Natural killer cell treated with Interleukin-12 subunit alpha and Interleukin-12 subunit beta and Interleukin-15 and Interleukin-18, amount 100 ng/mL, for 72 hours (primary cell): ENCODE measurements at regions not wholly inside any gene's neighbourhood (a gene's known extent, or its start where the extent isn't known, plus 50 kb on each side); places are given as distances from the start of the nearest gene placed in this dataset.

Experiments
- ATAC-seq, 2 donors: fragments of 150-1000 bp; cut with Tn5 transposase in 1 of 2; sonication (Bioruptor Pico), chemical (Tn5 transposase) in 1 of 2; 2 replicates each; pipeline ENCODE4 v1.10.0; 2021
- DNase-seq: peaks from one replicate; pipeline ENCODE4 v3.0.0; 2022; ENCODE audit warnings: low spot score
- H3K27ac Mint-ChIP-seq, 2 donors: 1 replicate in 1 of 2; 2 replicates in 1 of 2; pipeline ENCODE4 v1.8.0; 2022; ENCODE audit warnings: mixed read lengths in 2 of 2, mild to moderate bottlenecking in 1 of 2, moderate library complexity in 1 of 2
- H3K27me3 Mint-ChIP-seq, 2 donors: 1 replicate in 1 of 2; 2 replicates in 1 of 2; pipeline ENCODE4 v1.8.0; 2022; ENCODE audit warnings: mixed read lengths in 2 of 2
- H3K36me3 Mint-ChIP-seq: one replicate; pipeline ENCODE4 v1.8.0; 2022; ENCODE audit warnings: mixed read lengths
- H3K4me1 Mint-ChIP-seq, 2 donors: 1 replicate in 1 of 2; 2 replicates in 1 of 2; pipeline ENCODE4 v1.8.0; 2022; ENCODE audit warnings: low read depth in 2 of 2, mixed read lengths in 2 of 2, mild to moderate bottlenecking in 1 of 2
- H3K4me3 Mint-ChIP-seq: one replicate; pipeline ENCODE4 v1.8.0; 2022; ENCODE audit warnings: mixed read lengths
- H3K9me3 Mint-ChIP-seq: 2 replicates; pipeline ENCODE4 v1.8.0; 2022; ENCODE audit warnings: mixed read lengths

GRCh38 chr4:30842689-30843088 is 122.5 kb downstream of the PCDH7 start:
- ATAC-seq (no peak), DNase-seq (no peak)
- Mint-ChIP-seq H3K36me3 (peaks cover 5% of the 10 kb centered on the region), H3K27ac (no peak overlapping the region), H3K9me3 (peaks cover 12% of the 10 kb centered on the region), H3K4me1 (no peaks in the 10 kb centered on the region), H3K4me3 (no peak overlapping the region), H3K27me3 (no peaks in the 10 kb centered on the region)

- no peak for DNase-seq
- Mint-ChIP-seq H3K27ac (no peak overlapping the region), H3K4me1 (no peaks in the 10 kb centered on the region), H3K9me3 (peaks cover 16% of the 10 kb centered on the region), H3K27me3 (no peaks in the 10 kb centered on the region), H3K36me3 (peaks cover 4% of the 10 kb centered on the region), H3K4me3 (no peak overlapping the region)
- no peak for ATAC-seq
These were observed 124.9 kb downstream of the PCDH7 start for GRCh38 chr4:30844861-30845582.

- ATAC-seq (no peak), DNase-seq (no peak)
- peaks cover 4% of the 10 kb centered on the region for H3K36me3 Mint-ChIP-seq
- peaks cover 16% of the 10 kb centered on the region for H3K9me3 Mint-ChIP-seq
- H3K4me1 Mint-ChIP-seq = no peaks in the 10 kb centered on the region
- H3K27ac Mint-ChIP-seq = no peak overlapping the region
- H3K27me3 Mint-ChIP-seq = no peaks in the 10 kb centered on the region
- no peak overlapping the region for H3K4me3 Mint-ChIP-seq
These were observed 127.0 kb downstream of the PCDH7 start for GRCh38 chr4:30847167-30847566.

GRCh38 chr4:30847958-30848357 is 127.8 kb downstream of the PCDH7 start:
- Mint-ChIP-seq H3K27ac (no peak overlapping the region), H3K4me3 (no peak overlapping the region), H3K36me3 (peaks cover 4% of the 10 kb centered on the region), H3K27me3 (no peaks in the 10 kb centered on the region), H3K9me3 (peaks cover 12% of the 10 kb centered on the region), H3K4me1 (no peaks in the 10 kb centered on the region)
- ATAC-seq (no peak), DNase-seq (no peak)

GRCh38 chr4:30854531-30854930 is 134.4 kb downstream of the PCDH7 start:
- Mint-ChIP-seq H3K4me1 (no peaks in the 10 kb centered on the region), H3K27me3 (no peaks in the 10 kb centered on the region), H3K4me3 (no peak overlapping the region), H3K9me3 (peaks cover 8% of the 10 kb centered on the region), H3K27ac (no peak overlapping the region), H3K36me3 (peaks cover 4% of the 10 kb centered on the region)
- ATAC-seq (no peak), DNase-seq (no peak)

GRCh38 chr4:30855232-30855631 is 135.1 kb downstream of the PCDH7 start:
- DNase-seq (no peak), ATAC-seq (no peak)
- Mint-ChIP-seq H3K9me3 (peaks cover 1% of the 10 kb centered on the region), H3K27me3 (no peaks in the 10 kb centered on the region), H3K4me1 (no peaks in the 10 kb centered on the region), H3K36me3 (no peaks in the 10 kb centered on the region), H3K4me3 (no peak overlapping the region), H3K27ac (no peak overlapping the region)

GRCh38 chr4:30856795-30857564 is 136.8 kb downstream of the PCDH7 start:
- ATAC-seq = no peak
- Mint-ChIP-seq H3K27me3 (no peaks in the 10 kb centered on the region), H3K36me3 (no peaks in the 10 kb centered on the region), H3K4me1 (no peaks in the 10 kb centered on the region), H3K9me3 (peaks cover 3% of the 10 kb centered on the region), H3K4me3 (no peak overlapping the region), H3K27ac (no peak overlapping the region)
- DNase-seq = no peak

GRCh38 chr4:30860978-30861377 is 140.8 kb downstream of the PCDH7 start:
- H3K27me3 Mint-ChIP-seq = no peaks in the 10 kb centered on the region
- ATAC-seq = no peak
- no peaks in the 10 kb centered on the region for H3K4me1 Mint-ChIP-seq
- DNase-seq = no peak
- H3K4me3 Mint-ChIP-seq = no peak overlapping the region
- H3K9me3 Mint-ChIP-seq = peaks cover 11% of the 10 kb centered on the region
- H3K36me3 Mint-ChIP-seq = no peaks in the 10 kb centered on the region
- H3K27ac Mint-ChIP-seq = no peak overlapping the region

GRCh38 chr4:30862196-30862595 is 142.0 kb downstream of the PCDH7 start:
- H3K9me3 Mint-ChIP-seq = peaks cover 17% of the 10 kb centered on the region
- H3K27me3 Mint-ChIP-seq = no peaks in the 10 kb centered on the region
- no peaks in the 10 kb centered on the region for H3K4me1 Mint-ChIP-seq
- no peaks in the 10 kb centered on the region for H3K36me3 Mint-ChIP-seq
- no peak overlapping the region for H3K27ac Mint-ChIP-seq
- ATAC-seq = no peak
- H3K4me3 Mint-ChIP-seq = no peak overlapping the region
- no peak for DNase-seq

GRCh38 chr4:30863021-30863420 is 142.9 kb downstream of the PCDH7 start:
- H3K27ac Mint-ChIP-seq = no peak overlapping the region
- H3K27me3 Mint-ChIP-seq = no peaks in the 10 kb centered on the region
- ATAC-seq = no peak
- H3K36me3 Mint-ChIP-seq = no peaks in the 10 kb centered on the region
- no peak for DNase-seq
- H3K4me1 Mint-ChIP-seq = no peaks in the 10 kb centered on the region
- H3K9me3 Mint-ChIP-seq = peaks cover 17% of the 10 kb centered on the region
- H3K4me3 Mint-ChIP-seq = no peak overlapping the region

GRCh38 chr4:30865691-30866090 is 145.5 kb downstream of the PCDH7 start:
- H3K27me3 Mint-ChIP-seq = no peaks in the 10 kb centered on the region
- ATAC-seq (no peak), DNase-seq (no peak)
- no peaks in the 10 kb centered on the region for H3K36me3 Mint-ChIP-seq
- no peaks in the 10 kb centered on the region for H3K4me1 Mint-ChIP-seq
- H3K9me3 Mint-ChIP-seq = peaks cover 15% of the 10 kb centered on the region
- H3K4me3 Mint-ChIP-seq = no peak overlapping the region
- no peak overlapping the region for H3K27ac Mint-ChIP-seq

- DNase-seq = no peak
- Mint-ChIP-seq H3K27me3 (no peaks in the 10 kb centered on the region), H3K4me1 (no peaks in the 10 kb centered on the region), H3K9me3 (peaks cover 18% of the 10 kb centered on the region), H3K36me3 (no peaks in the 10 kb centered on the region), H3K4me3 (no peak overlapping the region), H3K27ac (no peak overlapping the region)
- no peak for ATAC-seq
These were observed 146.2 kb downstream of the PCDH7 start for GRCh38 chr4:30866346-30866745.

- no peak for DNase-seq
- H3K4me3 Mint-ChIP-seq = no peak overlapping the region
- ATAC-seq = no peak
- no peak overlapping the region for H3K27ac Mint-ChIP-seq
- no peaks in the 10 kb centered on the region for H3K36me3 Mint-ChIP-seq
- peaks cover 18% of the 10 kb centered on the region for H3K9me3 Mint-ChIP-seq
- H3K4me1 Mint-ChIP-seq = no peaks in the 10 kb centered on the region
- no peaks in the 10 kb centered on the region for H3K27me3 Mint-ChIP-seq
These were observed 146.7 kb downstream of the PCDH7 start for GRCh38 chr4:30866907-30867306.

GRCh38 chr4:30867427-30867826 is 147.3 kb downstream of the PCDH7 start:
- H3K27me3 Mint-ChIP-seq = no peaks in the 10 kb centered on the region
- H3K36me3 Mint-ChIP-seq = no peaks in the 10 kb centered on the region
- ATAC-seq (no peak), DNase-seq (no peak)
- no peak overlapping the region for H3K4me3 Mint-ChIP-seq
- no peak overlapping the region for H3K27ac Mint-ChIP-seq
- H3K9me3 Mint-ChIP-seq = peaks cover 18% of the 10 kb centered on the region
- no peaks in the 10 kb centered on the region for H3K4me1 Mint-ChIP-seq
